SH-SY5Y (cell line): ENCODE measurements at regions not wholly inside any gene's neighbourhood (a gene's known extent, or its start where the extent isn't known, plus 50 kb on each side); places are given as distances from the start of the nearest gene placed in this dataset.

Experiments
- GATA2 ChIP-seq: IDR thresholded peaks from 2 replicates; pipeline ENCODE4 v1.6.1; 2011; ENCODE audit warnings: mild to moderate bottlenecking, low read depth, low read length
- GATA3 ChIP-seq: IDR thresholded peaks from 2 replicates; pipeline ENCODE4 v1.6.1; 2011; ENCODE audit warnings: low read depth, mild to moderate bottlenecking, low read length, moderate library complexity

- no peak for TF ChIP-seq GATA3
- no peak for TF ChIP-seq GATA2
Observed at GRCh38 chr6:87907521-87907920, 140.1 kb upstream of the SPACA1 start.

GRCh38 chr6:87905101-87905641 lies 142.5 kb upstream of the SPACA1 start:
- TF ChIP-seq GATA2: no peak
- no peak for TF ChIP-seq GATA3

GRCh38 chr6:87904011-87904410 lies 143.6 kb upstream of the SPACA1 start:
- TF ChIP-seq GATA3 (no peak), GATA2 (no peak)

- TF ChIP-seq GATA3 (no peak), GATA2 (no peak)
Observed at GRCh38 chr6:87903323-87903722, 144.3 kb upstream of the SPACA1 start.

GRCh38 chr6:87902383-87902782 lies 145.3 kb upstream of the SPACA1 start:
- no peak for TF ChIP-seq GATA3

GRCh38 chr6:87901613-87902012 lies 146.0 kb upstream of the SPACA1 start:
- TF ChIP-seq GATA3 (no peak), GATA2 (no peak)

GRCh38 chr6:87900160-87900698 lies 147.4 kb upstream of the SPACA1 start:
- TF ChIP-seq GATA3 (no peak), GATA2 (no peak)

- TF ChIP-seq GATA3: no peak
- no peak for TF ChIP-seq GATA2
Observed at GRCh38 chr6:87899499-87900147, 148.0 kb upstream of the SPACA1 start.

GRCh38 chr6:87897663-87898062 lies 150.0 kb upstream of the SPACA1 start:
- TF ChIP-seq GATA3: no peak
- no peak for TF ChIP-seq GATA2

- TF ChIP-seq GATA3 (no peak), GATA2 (no peak)
Observed at GRCh38 chr6:87897013-87897412, 150.6 kb upstream of the SPACA1 start.

- TF ChIP-seq GATA2 (no peak), GATA3 (no peak)
Observed at GRCh38 chr6:87887266-87887665, 160.4 kb upstream of the SPACA1 start.

GRCh38 chr6:87884203-87884602 lies 163.4 kb upstream of the SPACA1 start:
- TF ChIP-seq GATA2: no peak
- TF ChIP-seq GATA3: no peak

GRCh38 chr6:87881342-87881895 lies 166.2 kb upstream of the SPACA1 start:
- TF ChIP-seq GATA2 (no peak), GATA3 (no peak)

- TF ChIP-seq GATA2 (no peak), GATA3 (no peak)
Observed at GRCh38 chr6:87879132-87879861, 168.3 kb upstream of the SPACA1 start.
